Stimulated activated CD4-positive, alpha-beta T cell treated with anti-CD3 and anti-CD28 coated beads, Interleukin-2, amount 100 ng/mL, for 4 hours (primary cell): ENCODE measurements at regions not wholly inside any gene's neighbourhood (a gene's known extent, or its start where the extent isn't known, plus 50 kb on each side); places are given as distances from the start of the nearest gene placed in this dataset.
"Not testable (repeated sequence)": the region's sequence is repeated elsewhere in the genome, so short reads cannot be mapped to it uniquely, and the experiment has no call there.

Experiments
- DNase-seq: peaks from one replicate; pipeline ENCODE4 v3.0.0-alpha.2; 2020; ENCODE audit warnings: low read depth

DNA sequence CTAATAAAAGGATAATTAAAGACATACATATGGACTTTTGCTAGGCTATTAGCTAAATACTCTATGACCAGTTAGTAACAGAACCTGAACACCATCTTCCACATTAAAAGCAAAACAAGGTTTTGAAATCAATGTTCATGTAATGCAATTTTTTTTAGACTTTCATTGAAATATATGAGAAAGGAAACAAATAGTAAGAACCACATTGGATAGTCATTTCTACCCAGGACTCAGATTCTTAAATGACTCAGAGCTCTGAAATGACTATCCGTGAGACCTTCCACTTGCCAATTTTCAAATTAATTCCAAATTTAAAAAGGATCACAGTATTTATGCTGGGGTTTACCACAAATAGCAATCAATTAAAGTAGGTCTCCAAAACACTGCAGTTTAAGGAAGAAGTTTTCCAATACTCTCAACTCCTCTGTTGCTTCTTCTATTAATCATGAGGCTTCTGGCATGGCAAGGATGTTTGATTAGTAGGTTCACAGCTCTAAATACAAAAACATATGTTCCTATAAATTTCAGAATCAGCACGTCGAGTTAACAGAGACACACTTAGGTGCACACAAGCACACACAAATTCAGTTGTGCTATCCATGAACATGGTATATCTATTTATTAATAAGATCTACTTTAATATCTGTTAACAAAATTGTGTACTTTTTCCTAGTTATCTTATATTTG, 841.0 kb downstream of the RNF144A start:
- DNase-seq, result no peak

DNA sequence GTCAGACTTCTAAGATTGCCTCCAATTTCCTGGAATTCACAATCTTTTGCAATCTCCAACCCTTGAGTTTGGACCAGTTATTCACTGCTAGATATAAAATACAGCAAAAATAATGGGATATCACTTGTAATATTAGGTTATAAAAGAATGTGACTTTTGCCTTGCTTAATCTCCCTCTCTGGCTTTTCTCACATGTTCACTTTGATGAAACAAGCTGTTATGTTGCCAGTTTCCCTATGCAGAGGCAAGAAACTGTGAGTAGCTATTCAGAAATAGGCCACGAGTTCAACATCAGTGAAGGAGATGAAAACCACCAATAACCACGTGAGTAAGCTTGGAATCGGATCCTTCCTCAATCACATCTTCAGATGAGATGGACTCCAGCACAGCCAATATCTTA, 842.7 kb downstream of the RNF144A start:
- DNase-seq, result no peak

DNA sequence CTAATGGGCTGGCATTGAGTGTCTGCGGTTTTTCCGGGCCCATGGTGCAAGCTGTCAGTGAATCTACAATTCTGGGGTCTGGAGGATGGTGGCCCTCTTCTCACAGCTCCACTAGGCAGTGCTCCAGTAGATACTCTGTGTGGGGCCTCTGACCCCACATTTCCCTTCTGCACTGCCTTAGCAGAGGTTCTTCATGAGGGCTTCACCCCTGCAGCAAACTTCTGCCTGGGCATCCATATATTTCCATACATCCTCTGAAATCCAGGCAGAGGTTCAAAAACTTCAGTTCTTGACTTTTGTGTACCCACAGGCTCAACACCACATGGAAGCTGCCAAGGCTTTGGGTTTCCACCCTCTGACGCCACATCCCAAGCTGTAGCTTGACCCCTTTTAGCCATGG, 846.2 kb downstream of the RNF144A start:
- not testable (repeated sequence) for DNase-seq

DNA sequence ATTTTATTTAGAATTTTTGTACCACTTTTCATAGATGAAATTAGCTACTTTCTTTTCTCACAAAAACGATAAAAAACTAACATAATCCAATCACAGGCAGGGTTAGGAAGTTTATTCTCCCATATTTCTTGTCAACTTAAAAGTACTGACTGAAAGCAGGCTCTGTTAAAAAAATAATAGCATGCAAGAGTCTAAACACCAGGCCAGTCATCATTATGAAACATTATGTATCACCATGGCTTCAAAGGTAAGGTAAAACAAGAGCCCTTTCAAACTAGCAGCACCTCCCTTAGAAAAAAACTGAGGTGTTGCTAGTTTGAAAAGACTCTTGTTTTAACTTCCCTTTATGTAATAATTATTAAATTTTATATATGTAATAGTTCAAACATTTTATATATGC, 848.0 kb downstream of the RNF144A start:
- no peak for DNase-seq

DNA sequence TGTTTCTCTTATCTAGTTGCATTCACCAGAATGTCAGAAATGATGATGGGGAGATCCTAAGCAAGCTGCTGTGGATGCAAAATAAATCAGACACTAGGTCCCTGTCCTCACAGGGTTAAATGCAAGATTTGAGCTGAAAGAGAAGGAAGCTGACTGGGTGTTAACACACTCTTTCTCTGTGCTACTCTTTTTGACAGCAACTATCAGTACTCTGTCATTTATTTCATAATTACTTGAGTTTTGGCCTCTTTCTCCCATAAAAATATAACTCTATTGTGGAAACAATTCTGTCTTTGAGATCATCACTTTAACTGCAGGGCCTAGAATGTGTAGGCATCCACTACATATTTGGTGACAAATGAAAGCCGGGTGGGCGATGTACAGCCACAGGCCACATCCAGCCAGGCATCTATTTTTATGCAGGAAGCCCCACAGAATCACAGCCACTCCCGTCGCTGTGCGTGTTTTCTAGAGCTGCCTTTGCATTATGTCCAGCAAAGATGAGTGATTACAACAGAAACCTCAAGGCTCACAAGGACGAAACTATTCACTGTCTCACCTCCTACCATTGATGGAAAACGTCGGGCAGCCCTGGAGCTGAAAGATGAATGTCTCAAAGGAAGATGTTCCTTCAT, 849.0 kb downstream of the RNF144A start:
- no peak for DNase-seq

DNA sequence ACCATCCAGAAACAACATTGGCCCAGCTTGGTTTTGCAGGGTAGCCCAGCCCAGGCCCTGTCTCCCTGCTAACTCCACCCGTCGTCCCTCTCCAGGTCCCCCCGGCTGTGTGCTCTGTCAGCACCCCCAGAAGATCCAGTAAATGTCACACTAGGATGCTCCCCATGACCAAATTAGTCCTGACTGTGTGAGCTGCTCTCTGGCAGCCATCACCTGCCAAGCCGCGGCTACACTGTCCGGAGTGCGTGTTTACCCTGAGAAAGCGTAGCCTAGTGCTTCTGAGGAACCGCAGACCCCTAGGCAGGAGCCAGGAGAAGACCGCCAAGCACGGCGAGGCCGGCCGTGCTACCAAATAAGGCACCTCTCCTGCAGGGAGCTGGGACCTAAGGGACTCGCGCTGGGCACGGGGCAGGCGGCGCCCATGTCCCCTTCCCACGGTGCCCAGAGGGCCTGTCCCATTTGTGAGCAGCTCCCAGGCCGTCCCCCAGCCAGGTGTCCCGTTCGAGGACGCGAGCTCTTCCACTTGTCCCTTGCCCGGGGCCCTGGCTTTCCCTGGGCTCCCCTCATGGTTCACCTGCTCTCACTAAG, 849.9 kb downstream of the RNF144A start:
- DNase-seq, result no peak

DNA sequence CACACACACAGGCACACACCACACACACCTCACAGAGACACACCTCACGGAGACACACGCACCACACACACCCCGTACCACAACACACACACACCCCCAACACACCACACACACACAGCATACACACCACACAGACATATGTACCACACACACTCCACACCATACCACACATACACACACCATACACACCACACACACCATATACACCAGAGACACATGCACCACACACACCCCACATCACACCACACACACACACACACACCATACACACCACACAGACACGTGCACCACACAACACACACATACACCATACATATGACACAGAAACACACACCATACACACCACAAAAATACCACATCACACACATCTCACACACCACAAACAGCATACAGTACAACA, 850.7 kb downstream of the RNF144A start:
- DNase-seq, result no peak

DNA sequence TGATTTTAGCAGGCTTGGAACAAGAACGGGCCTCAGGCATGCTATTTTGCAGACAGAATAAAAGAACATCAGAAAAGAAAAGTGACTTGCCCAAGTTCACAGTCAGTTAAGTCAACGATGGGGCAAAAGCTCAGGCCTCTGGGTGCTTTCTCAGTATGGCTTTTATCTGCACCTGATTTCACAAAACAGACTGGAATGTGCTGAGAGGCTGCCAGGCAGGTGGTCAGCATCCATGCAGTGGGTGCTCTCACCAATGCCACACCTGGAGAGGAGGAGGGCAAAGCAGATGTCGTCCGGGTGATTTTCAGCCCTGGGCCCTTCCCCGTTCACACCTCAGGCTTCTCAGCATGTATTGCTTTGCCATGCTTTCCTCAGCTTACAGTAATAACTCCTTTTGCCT, 854.6 kb downstream of the RNF144A start:
- no peak for DNase-seq

DNA sequence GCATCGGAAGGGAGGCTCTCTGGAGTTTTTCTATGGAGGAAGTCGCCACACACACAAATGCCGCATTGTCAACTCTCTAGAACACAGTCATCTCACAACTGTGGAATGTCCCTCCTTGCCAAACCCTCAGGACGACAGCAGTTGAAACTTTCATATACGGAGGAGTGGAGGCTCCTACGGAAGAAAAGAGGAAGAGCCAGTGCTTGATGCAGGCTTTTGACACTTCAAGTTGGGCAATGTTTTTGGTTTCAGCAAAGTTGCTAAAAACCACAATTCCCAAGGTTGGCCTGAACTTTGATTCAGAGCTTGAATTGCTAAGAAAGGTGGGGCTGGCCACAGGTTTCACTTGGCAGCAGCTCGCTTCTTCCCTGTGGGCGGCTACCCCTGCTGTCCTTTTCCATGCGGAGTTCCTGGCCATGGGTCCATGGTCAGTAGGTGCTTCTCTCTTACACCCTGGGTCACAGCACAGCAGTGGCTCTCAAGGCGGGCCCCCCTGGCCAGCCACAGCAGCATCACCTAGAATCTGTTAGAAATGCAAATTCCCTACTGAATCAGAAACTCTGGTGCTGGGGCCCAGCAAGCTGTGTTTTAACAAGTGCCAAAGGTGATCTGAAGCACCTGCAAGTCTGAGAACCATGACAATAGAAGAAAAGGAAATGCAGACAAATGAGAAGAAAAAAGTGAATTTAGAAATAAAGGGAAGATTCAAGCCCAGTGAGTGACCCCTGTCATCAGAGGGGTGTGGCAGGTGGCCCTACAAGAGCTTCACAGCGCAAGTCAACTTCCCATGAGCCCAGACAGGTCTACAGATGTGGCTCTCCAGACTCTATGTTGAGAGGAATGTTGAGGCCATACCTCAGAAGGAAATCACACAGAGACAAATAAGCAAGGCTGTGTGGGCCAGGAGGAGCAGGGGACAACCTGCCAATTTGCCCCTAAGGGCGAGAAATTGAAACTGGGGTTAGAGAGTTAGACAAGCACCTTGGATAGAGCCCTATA, 856.4 kb downstream of the RNF144A start:
- DNase-seq, result no peak

DNA sequence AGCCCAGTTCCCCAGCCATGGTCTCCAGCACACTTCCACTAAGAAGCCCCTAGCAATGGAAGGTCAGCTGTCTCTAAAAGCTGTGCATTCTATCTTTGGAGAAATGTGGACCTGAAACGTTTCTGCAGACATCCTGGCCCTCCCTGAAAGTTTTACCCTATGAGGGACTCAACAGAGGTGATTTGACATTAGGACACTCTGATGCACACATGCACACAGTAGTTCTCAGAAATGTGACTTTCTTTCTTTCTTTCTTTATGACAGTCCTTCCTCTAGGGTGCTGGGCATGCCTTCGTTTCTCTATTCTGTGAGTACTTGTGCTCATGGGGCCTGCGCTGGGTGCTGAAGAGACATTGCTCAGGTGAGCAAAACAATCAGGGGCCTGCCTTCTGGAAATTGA, 857.3 kb downstream of the RNF144A start:
- no peak for DNase-seq

DNA sequence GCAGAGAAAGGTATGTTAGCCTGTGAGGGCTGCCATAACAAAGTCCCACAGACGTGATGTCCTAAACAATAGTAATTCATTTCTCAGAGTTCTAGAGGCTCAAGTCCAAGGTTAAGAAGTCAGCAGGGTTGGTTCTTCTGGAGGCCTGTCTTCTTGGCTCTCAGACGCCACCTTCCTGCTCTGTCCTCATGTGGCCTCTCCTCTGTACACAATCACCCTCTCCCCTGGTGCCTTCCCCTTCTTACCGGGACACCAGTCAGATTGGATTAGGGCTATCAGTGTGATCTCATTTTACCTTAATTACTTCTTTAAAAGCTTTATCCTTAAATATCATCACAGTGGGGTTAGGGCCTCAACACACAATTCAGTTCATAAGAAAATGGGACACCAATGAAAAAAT, 860.5 kb downstream of the RNF144A start:
- no peak for DNase-seq

DNA sequence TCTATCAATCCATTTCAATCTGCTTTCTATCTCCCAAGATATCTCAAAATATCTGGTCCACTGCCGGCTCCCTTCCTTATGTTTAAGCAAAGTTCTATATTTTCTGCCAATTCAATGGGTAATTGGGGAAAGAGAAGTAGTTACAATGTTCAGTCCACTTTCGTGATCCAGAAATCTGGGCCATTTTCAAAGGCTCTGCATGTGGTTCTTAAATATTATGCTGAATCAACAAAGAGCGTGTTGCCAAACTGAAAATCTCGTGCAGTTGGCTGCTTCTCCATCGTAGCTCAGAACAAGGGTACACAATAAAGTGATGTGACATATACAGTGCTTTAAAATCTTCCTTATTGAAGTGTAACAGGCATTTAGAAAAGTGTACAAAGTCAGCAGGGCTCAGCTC, 863.1 kb downstream of the RNF144A start:
- DNase-seq, result no peak

DNA sequence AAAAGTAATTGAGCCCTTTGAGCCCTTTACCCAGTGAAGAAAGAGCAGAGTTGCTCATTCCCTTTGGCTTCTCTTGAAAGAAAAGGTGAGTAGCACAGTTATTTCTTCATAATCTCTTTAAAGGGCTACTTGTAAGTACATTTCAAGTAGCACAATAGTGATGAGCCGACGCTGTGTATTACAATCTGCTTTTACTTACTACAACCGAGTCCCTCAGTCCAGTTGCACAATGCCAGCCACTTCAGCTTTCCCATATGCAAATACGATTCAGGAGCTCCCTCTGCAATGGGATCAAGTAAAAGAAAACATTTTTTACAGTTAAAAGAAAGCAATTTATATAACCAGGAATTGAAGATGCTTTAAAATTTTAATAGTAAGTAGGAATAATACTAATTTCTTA, 868.5 kb downstream of the RNF144A start:
- no peak for DNase-seq

DNA sequence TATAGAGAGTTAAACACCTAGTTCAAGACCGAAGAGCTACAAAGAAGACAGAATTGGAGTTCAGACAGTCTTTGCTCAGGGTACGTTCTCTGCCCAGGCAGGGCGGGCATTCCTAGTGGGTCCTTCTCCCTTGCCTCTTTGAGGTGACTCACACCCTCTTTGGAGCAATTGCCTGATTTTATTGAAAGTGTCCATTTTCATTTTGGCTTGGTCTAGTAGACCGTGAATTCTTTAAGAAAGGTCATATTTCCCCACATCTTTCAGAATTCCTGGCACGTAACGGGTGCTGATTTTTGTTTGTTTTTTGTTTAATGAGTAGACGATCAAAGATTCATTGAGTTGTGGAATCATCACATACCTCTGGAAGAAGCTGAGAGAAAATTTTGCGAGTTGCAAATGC, 871.5 kb downstream of the RNF144A start:
- DNase-seq, result no peak

DNA sequence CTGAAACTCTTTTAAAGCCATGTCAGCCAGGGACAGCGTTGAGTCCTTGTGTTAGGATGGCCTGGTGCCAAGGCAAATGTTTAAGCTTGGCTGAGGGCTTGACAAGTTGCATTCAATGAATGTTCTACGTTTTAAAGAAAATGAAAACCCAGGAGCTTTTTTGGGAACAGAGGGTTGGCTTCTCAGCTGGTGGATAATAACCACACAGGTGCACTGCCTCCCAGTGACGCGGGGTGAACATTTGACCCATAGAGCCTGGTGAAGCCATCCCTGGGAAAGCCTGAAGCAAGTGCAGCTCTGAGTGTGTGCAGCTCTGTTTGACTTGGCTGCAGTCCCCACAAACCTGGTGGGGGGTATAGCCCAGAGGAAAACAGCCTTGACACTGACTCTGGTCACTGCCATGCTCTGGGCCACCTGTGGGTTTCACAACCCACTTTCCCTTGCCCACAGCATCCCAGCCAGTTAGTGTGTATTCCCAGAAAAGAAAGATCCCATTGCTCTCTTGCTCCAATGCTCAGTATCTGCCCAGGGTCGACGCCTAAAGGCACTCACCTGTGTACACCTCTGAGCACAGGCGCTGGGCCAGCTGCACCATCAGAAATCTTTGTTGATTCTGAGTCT, 874.9 kb downstream of the RNF144A start:
- no peak for DNase-seq

DNA sequence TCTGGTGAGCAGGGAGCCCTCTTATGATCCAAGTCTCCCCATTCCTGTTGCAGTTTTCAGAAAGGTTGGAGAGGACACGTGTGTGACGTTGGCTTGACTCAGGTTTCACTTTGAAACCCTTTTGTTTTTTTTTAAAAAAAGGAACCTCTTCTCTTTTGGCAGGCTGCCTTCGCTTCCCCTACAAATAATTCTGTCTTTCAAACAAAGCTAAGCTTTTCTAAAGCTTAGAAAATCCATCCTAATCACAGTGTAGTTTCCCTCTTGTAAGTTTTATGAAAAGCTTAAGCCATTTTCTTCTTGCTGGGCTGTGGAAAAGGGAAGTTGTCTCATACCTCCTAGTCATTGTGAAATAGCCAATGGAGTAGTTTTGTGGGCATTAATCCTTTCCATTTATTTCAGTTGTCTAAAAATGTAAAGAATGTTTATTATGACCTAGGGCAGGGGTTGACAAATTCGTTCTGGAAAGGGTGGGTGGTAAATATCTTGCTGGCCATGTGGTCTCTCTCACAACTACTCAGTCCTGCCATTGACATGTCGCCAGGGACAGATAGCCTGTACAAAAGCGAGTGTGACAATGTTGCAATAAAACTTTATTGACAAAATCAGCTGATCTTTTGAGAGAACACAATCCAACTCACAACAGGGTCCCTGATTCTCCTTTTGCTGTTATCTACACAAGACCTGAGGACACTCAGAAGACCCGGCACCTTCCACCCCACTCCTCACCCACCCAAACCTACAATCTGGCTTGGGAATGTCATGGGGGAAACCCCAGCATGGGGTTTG, 878.8 kb downstream of the RNF144A start:
- DNase-seq, result no peak

DNA sequence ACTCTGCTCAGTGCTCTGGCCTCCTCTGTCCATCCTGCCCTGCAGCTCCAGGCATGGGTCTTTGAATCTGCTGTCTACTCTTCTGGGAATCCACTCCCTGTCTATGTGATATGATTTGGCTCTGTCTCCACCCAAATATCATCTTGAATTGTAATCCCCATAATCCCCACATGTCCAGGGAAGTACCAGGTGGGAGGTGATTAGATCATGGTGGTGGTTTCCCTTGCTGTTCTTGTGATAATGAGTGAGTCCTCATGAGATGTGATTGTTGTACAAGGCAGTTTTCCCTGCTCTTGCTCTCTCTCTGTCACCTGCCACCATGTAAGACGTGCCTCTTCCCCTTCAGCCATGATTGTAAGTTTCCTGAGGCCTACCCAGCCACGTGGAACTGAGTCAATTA, 881.8 kb upstream of the ID2 start:
- no peak for DNase-seq

DNA sequence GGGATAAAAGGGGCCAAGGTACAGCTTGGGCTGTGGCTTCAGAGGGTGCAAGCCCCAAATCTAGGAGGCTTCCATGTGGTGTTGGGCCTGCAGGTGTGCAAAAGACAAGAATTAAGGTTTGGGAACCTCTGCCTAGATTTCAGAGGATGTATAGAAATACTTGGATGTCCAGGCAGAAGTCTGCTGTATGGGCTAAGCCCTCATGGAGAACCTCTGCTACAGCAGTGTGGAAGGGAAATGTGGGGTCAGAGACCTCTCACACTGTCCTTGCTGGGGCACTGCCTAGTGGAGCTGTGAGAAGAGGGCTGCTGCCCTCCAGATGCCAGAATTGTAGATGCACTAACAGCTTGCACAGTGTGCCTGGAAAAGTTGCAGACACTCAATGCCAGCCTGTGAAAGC, 880.6 kb upstream of the ID2 start:
- DNase-seq, result no peak

DNA sequence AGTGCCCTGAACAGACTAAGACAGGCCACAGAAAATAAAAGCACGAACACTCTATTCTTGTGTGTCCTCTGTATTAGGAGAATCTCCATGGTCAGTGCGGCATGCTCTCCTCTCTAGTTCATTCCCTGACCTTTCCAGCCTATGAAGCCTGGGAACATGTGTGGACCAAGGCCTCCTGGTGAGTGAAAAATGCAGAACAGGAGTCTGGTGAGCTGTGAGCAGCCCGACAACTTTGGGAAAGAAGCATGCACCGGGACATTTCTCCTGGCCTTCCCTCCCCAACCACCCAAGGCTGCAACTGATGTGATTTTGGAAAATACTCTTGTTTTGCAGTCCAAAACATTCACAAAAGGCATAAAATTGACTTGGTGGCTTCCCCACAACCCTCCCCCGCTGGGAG, 878.3 kb upstream of the ID2 start:
- no peak for DNase-seq

DNA sequence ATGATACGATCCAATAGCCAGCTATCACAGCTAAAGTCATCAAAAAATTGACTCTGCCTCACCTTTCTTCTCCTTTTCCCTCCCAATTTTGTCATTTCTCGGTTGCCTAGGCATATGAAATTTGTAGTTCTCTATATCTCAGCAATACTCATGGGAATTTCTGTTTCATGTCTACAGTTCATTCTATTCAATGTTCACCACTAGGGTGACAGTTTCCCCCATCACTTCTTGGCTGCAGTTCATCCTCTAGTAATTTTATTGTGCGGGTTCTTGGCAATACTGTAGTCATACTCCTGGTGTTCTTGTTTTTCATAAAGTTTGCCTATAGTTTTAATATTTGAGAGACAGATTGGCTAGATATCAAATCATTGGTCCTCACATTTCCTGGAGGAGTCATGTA, 872.2 kb upstream of the ID2 start:
- DNase-seq, result no peak

DNA sequence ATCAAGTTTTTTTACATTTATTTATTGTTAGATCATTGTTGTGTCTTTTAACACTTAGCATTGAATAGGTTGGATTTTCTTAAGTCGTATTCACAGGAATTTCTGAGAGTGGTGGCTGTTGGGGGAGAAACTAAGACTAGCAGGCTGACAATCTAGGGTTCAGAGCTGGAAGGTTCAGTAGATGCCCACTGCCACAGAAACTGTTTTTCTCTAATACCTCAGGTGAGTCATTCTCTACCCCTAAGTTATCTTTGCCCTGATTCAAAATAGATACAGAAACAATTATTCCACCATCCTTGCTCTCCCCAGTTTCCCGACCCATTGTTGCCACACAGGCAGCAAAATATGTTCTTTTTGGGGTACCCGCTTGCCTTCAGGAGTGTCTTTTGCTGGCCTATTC, 870.8 kb upstream of the ID2 start:
- no peak for DNase-seq
